ENCODE measurements at regions not wholly inside any gene's neighbourhood (a gene's known extent, or its start where the extent isn't known, plus 50 kb on each side); places are given as distances from the start of the nearest gene placed in this dataset.

GRCh38 chr12:130084359-130084758 lies 77.9 kb upstream of the FZD10 start:
- H3K4me3 ChIP-seq = no peak overlapping the region
- H3K27ac ChIP-seq = no peak overlapping the region
- H3K9ac ChIP-seq = no peak overlapping the region
- H3K27me3 ChIP-seq = peaks cover 0 to 14% (median 0%) of the 10 kb centered on the region in 11 experiments; a peak in 7 of 22 replicates
- no peak for TF ChIP-seq Cebpa-rat (IDR thresholded peaks at IDR 0.05)
- peaks cover 0 to 3% (median 0%) of the 10 kb centered on the region in 11 experiments; a peak in 2 of 22 replicates for H3K36me3 ChIP-seq
- no peak overlapping the region for H3K4me2 ChIP-seq
- peaks cover 10 to 67% (median 42%) of the 10 kb centered on the region in 10 experiments for H3K4me1 ChIP-seq
- no peaks in the 10 kb centered on the region for H4K20me1 ChIP-seq
- H3K9me3 ChIP-seq (replicated peaks in 1 of 11) = peaks cover 24 to 47% (median 34%) of the 10 kb centered on the region in 11 experiments

GRCh38 chr12:130086248-130086647 lies 76.0 kb upstream of the FZD10 start:
- TF ChIP-seq Cebpa-rat (IDR thresholded peaks at IDR 0.05) = no peak
- peak overlapping the region; percentile 23 to 83 (median 63) for H3K4me2 ChIP-seq
- H3K27ac ChIP-seq = no peak overlapping the region
- H4K20me1 ChIP-seq = no peaks in the 10 kb centered on the region
- H3K4me1 ChIP-seq = peaks cover 10 to 64% (median 40%) of the 10 kb centered on the region in 10 experiments
- H3K9me3 ChIP-seq (replicated peaks in 1 of 11) = peaks cover 12 to 35% (median 22%) of the 10 kb centered on the region in 11 experiments; a peak in 20 of 22 replicates
- peaks cover 0 to 3% (median 0%) of the 10 kb centered on the region in 11 experiments; a peak in 2 of 22 replicates for H3K36me3 ChIP-seq
- peaks cover 0 to 14% (median 0%) of the 10 kb centered on the region in 11 experiments; a peak in 7 of 22 replicates for H3K27me3 ChIP-seq
- peak overlapping the region in 3 of 11 experiments; percentile 11 to 60 (median 12); a peak in 4 of 22 replicates for H3K9ac ChIP-seq
- H3K4me3 ChIP-seq = no peak overlapping the region; a peak in 1 of 20 replicates

GRCh38 chr12:130086797-130087196 lies 75.5 kb upstream of the FZD10 start:
- Histone ChIP-seq H3K36me3 (peaks cover 0 to 3% (median 0%) of the 10 kb centered on the region in 11 experiments; a peak in 2 of 22 replicates), H3K4me1 (peaks cover 10 to 58% (median 37%) of the 10 kb centered on the region in 10 experiments), H3K9ac (peak overlapping the region in 1 of 11 experiments; percentile 60; a peak in 1 of 22 replicates), H3K27ac (no peak overlapping the region), H4K20me1 (no peaks in the 10 kb centered on the region), H3K4me2 (peak overlapping the region in 10 of 11 experiments; percentile 23 to 83 (median 64); a peak in 20 of 22 replicates), H3K9me3 (replicated peaks in 1 of 11) (peaks cover 11 to 35% (median 21%) of the 10 kb centered on the region in 11 experiments; a peak in 19 of 22 replicates), H3K27me3 (peaks cover 0 to 14% (median 0%) of the 10 kb centered on the region in 11 experiments; a peak in 7 of 22 replicates), H3K4me3 (no peak overlapping the region)
- TF ChIP-seq Cebpa-rat (IDR thresholded peaks at IDR 0.05) = no peak

- H3K36me3 ChIP-seq = peaks cover 0 to 3% (median 0%) of the 10 kb centered on the region in 11 experiments; a peak in 2 of 22 replicates
- peak overlapping the region in 8 of 11 experiments; percentile 55 to 83 (median 69); a peak in 15 of 22 replicates for H3K4me2 ChIP-seq
- peaks cover 0 to 14% (median 0%) of the 10 kb centered on the region in 11 experiments; a peak in 7 of 22 replicates for H3K27me3 ChIP-seq
- H3K4me1 ChIP-seq = peaks cover 10 to 55% (median 37%) of the 10 kb centered on the region in 10 experiments
- no peak overlapping the region for H3K27ac ChIP-seq
- no peak overlapping the region for H3K4me3 ChIP-seq
- peaks cover 11 to 36% (median 19%) of the 10 kb centered on the region in 11 experiments; a peak in 19 of 22 replicates for H3K9me3 ChIP-seq (replicated peaks in 1 of 11)
- H3K9ac ChIP-seq = no peak overlapping the region
- no peak for TF ChIP-seq Cebpa-rat (IDR thresholded peaks at IDR 0.05)
- H4K20me1 ChIP-seq = no peaks in the 10 kb centered on the region
Measured at GRCh38 chr12:130087222-130087621, 75.0 kb upstream of the FZD10 start.

GRCh38 chr12:130088504-130088903 lies 73.8 kb upstream of the FZD10 start:
- no peak overlapping the region for H3K4me2 ChIP-seq
- peaks cover 10 to 42% (median 29%) of the 10 kb centered on the region in 10 experiments for H3K4me1 ChIP-seq
- H3K9ac ChIP-seq = no peak overlapping the region
- H3K36me3 ChIP-seq = peaks cover 0 to 3% (median 0%) of the 10 kb centered on the region in 11 experiments; a peak in 2 of 22 replicates
- no peak for TF ChIP-seq Cebpa-rat (IDR thresholded peaks at IDR 0.05)
- peaks cover 5 to 30% (median 13%) of the 10 kb centered on the region in 11 experiments; a peak in 19 of 22 replicates for H3K9me3 ChIP-seq (replicated peaks in 1 of 11)
- no peak overlapping the region for H3K27ac ChIP-seq
- no peak overlapping the region for H3K4me3 ChIP-seq
- peaks cover 0 to 14% (median 0%) of the 10 kb centered on the region in 11 experiments; a peak in 7 of 22 replicates for H3K27me3 ChIP-seq
- no peaks in the 10 kb centered on the region for H4K20me1 ChIP-seq

- Histone ChIP-seq H3K27ac (no peak overlapping the region), H3K9me3 (replicated peaks in 1 of 11) (peaks cover 0 to 12% (median 0%) of the 10 kb centered on the region in 11 experiments; a peak in 2 of 22 replicates), H4K20me1 (no peaks in the 10 kb centered on the region), H3K9ac (no peak overlapping the region), H3K4me2 (no peak overlapping the region), H3K4me3 (no peak overlapping the region), H3K27me3 (peaks cover 0 to 14% (median 0%) of the 10 kb centered on the region in 11 experiments; a peak in 7 of 22 replicates), H3K36me3 (no peaks in the 10 kb centered on the region), H3K4me1 (peaks cover 8 to 26% (median 23%) of the 10 kb centered on the region in 10 experiments)
- no peak for TF ChIP-seq Cebpa-rat (IDR thresholded peaks at IDR 0.05)
Measured at GRCh38 chr12:130090542-130090941, 71.7 kb upstream of the FZD10 start.

- no peak overlapping the region for H3K9ac ChIP-seq
- H3K36me3 ChIP-seq = no peaks in the 10 kb centered on the region
- H3K27ac ChIP-seq = no peak overlapping the region
- H3K9me3 ChIP-seq (replicated peaks in 1 of 11) = peaks cover 0 to 12% (median 0%) of the 10 kb centered on the region in 11 experiments; a peak in 2 of 22 replicates
- H3K4me2 ChIP-seq = no peak overlapping the region
- no peaks in the 10 kb centered on the region for H3K4me1 ChIP-seq
- no peaks in the 10 kb centered on the region for H3K27me3 ChIP-seq
- H3K4me3 ChIP-seq = no peak overlapping the region
- H4K20me1 ChIP-seq = no peaks in the 10 kb centered on the region
- TF ChIP-seq Cebpa-rat (IDR thresholded peaks at IDR 0.05) = no peak
Measured at GRCh38 chr12:130093380-130093779, 68.9 kb upstream of the FZD10 start.

GRCh38 chr12:130097342-130097741 lies 64.9 kb upstream of the FZD10 start:
- Histone ChIP-seq H3K27me3 (no peaks in the 10 kb centered on the region), H3K9ac (no peak overlapping the region), H3K36me3 (no peaks in the 10 kb centered on the region), H3K4me2 (no peak overlapping the region), H4K20me1 (no peaks in the 10 kb centered on the region), H3K4me1 (no peaks in the 10 kb centered on the region), H3K4me3 (no peak overlapping the region), H3K27ac (no peak overlapping the region), H3K9me3 (replicated peaks in 1 of 11) (peaks cover 0 to 5% (median 0%) of the 10 kb centered on the region in 11 experiments; a peak in 1 of 22 replicates)
- no peak for TF ChIP-seq Cebpa-rat (IDR thresholded peaks at IDR 0.05)

- Histone ChIP-seq H4K20me1 (no peaks in the 10 kb centered on the region), H3K9me3 (replicated peaks in 1 of 11) (peaks cover 0 to 5% (median 0%) of the 10 kb centered on the region in 11 experiments; a peak in 1 of 22 replicates), H3K9ac (no peak overlapping the region), H3K4me2 (no peak overlapping the region), H3K27me3 (no peaks in the 10 kb centered on the region), H3K36me3 (no peaks in the 10 kb centered on the region), H3K27ac (no peak overlapping the region), H3K4me3 (no peak overlapping the region), H3K4me1 (no peaks in the 10 kb centered on the region)
- no peak for TF ChIP-seq Cebpa-rat (IDR thresholded peaks at IDR 0.05)
Measured at GRCh38 chr12:130097798-130098255, 64.4 kb upstream of the FZD10 start.
